Neuron (in vitro differentiated cells): ENCODE measurements at regions not wholly inside any gene's neighbourhood (a gene's known extent, or its start where the extent isn't known, plus 50 kb on each side); places are given as distances from the start of the nearest gene placed in this dataset.
"Not testable (repeated sequence)": the region's sequence is repeated elsewhere in the genome, so short reads cannot be mapped to it uniquely, and the experiment has no call there.

ENCODE experiments used
- H2AFZ ChIP-seq: one replicate; pipeline ENCODE4 v1.6.1; 2013; ENCODE audit warnings: low read depth, mild to moderate bottlenecking, inconsistent platforms, low read length, moderate library complexity
- H3K27me3 ChIP-seq: one replicate; pipeline ENCODE4 v1.6.1; 2013; ENCODE audit warnings: low read length; ENCODE audit not compliant: insufficient read depth
- H3K36me3 ChIP-seq: one replicate; pipeline ENCODE4 v1.6.1; 2013; ENCODE audit warnings: low read length; ENCODE audit not compliant: insufficient read depth
- H3K4me1 ChIP-seq: one replicate; pipeline ENCODE4 v1.6.1; 2013; ENCODE audit warnings: low read length; ENCODE audit not compliant: insufficient read depth
- H3K4me3 ChIP-seq: 2 replicates; pipeline ENCODE4 v1.5.1; 2013; ENCODE audit warnings: mild to moderate bottlenecking, low read length, moderate library complexity
- H3K9me3 ChIP-seq: one replicate; pipeline ENCODE4 v1.6.1; 2013; ENCODE audit warnings: low read length

DNA sequence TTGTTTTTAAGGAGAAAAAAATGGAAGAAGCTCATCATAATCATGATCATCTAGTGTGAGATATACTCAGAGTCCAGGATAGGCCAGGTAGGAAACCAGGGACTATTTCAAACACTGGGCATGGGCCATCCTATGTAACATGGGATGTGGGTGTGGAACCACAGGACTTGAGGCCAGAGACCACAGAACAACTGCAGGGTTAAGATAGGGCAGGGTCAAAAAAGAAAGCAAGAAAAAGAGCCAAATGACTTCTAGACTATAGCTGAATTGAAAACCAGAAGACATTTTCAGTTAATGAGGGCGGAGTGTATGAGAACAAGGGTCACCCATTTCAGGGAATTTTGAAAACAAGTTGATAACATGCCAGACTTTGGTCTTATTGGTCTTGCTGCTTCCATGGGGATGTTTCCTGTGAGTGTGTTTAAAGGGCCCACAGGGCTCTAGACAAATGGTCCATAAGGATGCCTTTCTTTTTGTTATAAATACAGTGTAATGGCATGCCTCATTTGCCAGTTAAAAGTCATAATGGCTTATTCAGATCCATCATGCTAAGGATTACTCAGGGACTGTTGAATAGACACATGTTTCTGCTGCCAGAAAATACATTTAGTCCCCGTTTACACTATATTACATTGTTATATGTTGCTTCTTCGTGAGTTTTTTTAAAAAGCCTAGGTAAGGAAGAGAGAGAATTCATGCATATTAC, 182.0 kb upstream of the C21orf91 start:
- Histone ChIP-seq H3K9me3 (no peaks in the 10 kb centered on the region), H3K27me3 (no peaks in the 10 kb centered on the region), H2AFZ (no peak overlapping the region), H3K4me3 (no peak overlapping the region), H3K4me1 (no peaks in the 10 kb centered on the region), H3K36me3 (no peaks in the 10 kb centered on the region)

DNA sequence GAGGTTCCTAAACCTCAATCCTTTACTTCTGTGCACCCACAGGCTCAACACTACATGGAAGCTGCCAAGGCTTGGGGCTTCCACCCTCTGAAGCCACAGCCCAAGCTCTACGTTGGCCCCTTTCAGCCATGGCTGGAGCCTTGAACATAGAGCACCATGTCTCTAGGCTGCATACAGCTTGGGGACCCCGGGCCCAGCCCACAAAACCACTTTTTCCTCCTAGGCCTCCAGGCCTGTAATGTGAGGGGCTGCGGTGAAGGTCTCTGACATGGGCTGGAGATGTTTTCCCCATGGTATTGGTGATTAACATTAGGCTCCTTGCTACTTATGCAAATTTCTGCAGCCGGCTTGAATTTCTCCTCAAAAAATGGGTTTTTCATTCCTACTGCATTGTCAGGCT, 179.4 kb upstream of the C21orf91 start:
- H2AFZ ChIP-seq, H3K36me3 ChIP-seq, H3K27me3 ChIP-seq, H3K4me3 ChIP-seq, H3K9me3 ChIP-seq, H3K4me1 ChIP-seq: not testable (repeated sequence)

DNA sequence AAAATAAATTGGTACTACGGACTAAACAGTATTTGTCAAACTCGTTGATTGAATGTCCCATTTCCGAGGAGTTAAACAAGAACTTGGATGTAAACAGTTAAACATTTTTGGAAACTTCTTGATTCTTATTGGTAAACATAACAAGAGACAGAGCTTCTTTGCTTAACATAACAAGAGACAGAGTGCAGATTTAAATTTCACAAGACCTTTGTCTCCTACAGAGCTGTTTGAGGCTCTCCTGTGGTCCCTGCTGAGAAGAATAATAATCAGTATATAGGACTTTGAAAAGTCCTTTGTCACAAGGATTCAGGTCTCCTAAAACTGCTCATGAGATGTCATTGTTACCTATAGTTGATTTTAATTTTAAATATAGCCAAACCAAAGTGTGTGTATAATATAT, 170.6 kb upstream of the C21orf91 start:
- H3K36me3 ChIP-seq, result no peaks in the 10 kb centered on the region
- no peaks in the 10 kb centered on the region for H3K9me3 ChIP-seq
- H3K4me3 ChIP-seq, result no peak overlapping the region
- peaks cover 14% of the 10 kb centered on the region for H3K4me1 ChIP-seq
- no peak overlapping the region for H2AFZ ChIP-seq
- H3K27me3 ChIP-seq, result no peaks in the 10 kb centered on the region

DNA sequence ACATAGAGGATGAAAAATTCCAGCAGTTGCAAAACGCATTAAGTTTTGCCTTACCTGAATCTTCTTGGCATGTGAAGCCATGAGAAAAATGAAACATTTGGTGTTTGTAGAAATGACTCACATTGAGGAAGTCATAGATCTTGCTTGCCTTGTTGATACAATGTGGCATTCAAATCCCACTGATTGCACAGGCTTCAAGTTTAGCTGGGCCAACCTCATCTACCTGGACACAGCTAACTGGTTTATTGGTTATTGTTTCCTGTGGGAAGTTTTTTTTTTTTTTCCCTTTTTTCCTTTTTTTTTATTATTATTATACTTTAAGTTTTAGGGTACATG, 168.9 kb upstream of the C21orf91 start:
- Histone ChIP-seq H3K4me3 (no peak overlapping the region), H3K4me1 (peaks cover 14% of the 10 kb centered on the region), H3K27me3 (no peaks in the 10 kb centered on the region), H3K36me3 (no peaks in the 10 kb centered on the region), H3K9me3 (no peaks in the 10 kb centered on the region), H2AFZ (no peak overlapping the region)

DNA sequence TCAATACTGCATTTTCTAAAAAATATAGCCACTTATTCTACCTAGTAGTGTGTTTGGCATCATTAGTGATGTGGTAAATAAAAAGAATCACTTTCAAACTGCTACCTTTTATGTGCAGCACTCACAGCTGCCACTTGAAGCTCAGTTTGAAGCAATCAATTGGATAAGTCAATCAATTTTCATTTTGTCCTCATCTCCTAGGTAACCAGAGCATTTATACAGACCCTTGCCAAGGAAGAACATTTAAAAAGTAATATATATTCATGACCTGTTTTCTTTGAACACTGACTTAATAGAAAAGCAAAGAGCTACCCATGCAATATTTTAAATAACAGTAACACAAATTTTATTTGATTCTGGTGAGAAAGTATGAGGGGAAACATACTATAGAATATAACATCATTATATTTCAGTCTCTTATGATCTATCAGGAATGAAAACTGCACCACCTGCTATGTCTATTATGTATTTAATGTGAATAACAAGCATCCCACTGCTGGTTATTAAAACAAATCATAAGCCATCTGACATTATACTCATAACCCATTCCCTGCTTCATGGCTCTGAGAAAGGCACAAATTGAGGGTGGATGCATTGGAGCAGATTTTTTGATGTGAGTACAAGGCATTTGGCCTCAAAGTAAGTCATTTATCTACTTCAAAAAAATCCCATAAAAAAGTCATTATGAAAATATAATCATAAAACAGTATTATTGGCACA, 168.4 kb upstream of the C21orf91 start:
- Histone ChIP-seq H3K4me1 (peaks cover 14% of the 10 kb centered on the region), H3K4me3 (no peak overlapping the region), H3K36me3 (no peaks in the 10 kb centered on the region), H3K9me3 (no peaks in the 10 kb centered on the region), H3K27me3 (no peaks in the 10 kb centered on the region), H2AFZ (peak overlapping the region; percentile 36)

DNA sequence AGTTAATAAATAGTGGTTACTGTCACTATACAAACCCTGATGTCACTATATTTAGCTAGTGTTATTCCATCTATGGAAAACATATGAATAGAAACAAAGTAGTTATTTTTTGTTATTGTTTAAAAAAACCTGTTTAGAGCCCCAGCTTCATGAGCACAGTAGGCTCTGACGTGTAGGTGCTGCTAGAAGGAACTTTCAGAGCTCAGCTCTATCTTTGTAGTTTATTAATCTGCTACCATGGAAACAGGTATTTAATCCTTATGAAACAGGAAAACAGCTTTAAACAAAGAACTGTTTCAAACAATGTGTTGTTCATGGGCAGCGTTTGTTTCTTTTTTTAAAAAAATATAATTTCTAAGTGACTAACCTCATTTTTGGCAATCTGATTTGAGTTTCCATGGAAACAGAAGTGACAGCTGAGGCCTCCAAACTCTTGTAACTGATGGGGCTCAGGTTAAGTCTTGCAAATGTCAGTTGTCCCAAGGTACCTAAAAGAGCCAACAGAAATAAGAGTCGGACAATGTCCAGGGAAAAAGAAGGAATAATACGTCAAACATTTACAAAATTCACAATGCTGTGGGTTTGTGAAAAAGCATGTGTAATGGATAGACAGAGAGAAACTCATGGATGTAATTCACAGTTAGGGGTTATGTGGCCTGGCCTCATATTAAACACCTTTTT, 162.0 kb upstream of the C21orf91 start:
- Histone ChIP-seq H3K4me3 (no peak overlapping the region), H3K4me1 (peaks cover 9% of the 10 kb centered on the region), H3K36me3 (no peaks in the 10 kb centered on the region), H2AFZ (no peak overlapping the region), H3K9me3 (no peaks in the 10 kb centered on the region), H3K27me3 (no peaks in the 10 kb centered on the region)

DNA sequence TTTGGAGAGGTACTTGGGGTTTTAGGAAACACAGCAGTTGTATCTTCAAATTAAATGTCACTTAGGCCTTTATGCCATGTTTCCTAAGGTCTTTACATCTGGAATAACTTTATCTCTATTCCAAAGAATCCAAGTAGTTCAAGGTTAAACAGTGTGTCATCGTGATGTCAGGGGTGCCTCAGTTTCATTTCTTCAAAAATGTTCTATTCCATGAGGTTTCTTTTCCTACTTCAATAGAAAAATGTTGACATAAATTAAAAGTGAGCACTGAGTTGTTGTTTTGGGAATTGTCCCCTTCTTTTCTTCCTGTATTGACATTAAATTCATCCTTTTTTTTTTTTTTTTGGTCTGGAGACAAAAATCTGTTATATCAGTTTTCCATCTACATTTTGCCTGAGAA, 160.6 kb upstream of the C21orf91 start:
- H2AFZ ChIP-seq, result no peak overlapping the region
- no peak overlapping the region for H3K4me3 ChIP-seq
- H3K9me3 ChIP-seq, result no peaks in the 10 kb centered on the region
- no peaks in the 10 kb centered on the region for H3K27me3 ChIP-seq
- H3K36me3 ChIP-seq, result no peaks in the 10 kb centered on the region
- peaks cover 9% of the 10 kb centered on the region for H3K4me1 ChIP-seq

DNA sequence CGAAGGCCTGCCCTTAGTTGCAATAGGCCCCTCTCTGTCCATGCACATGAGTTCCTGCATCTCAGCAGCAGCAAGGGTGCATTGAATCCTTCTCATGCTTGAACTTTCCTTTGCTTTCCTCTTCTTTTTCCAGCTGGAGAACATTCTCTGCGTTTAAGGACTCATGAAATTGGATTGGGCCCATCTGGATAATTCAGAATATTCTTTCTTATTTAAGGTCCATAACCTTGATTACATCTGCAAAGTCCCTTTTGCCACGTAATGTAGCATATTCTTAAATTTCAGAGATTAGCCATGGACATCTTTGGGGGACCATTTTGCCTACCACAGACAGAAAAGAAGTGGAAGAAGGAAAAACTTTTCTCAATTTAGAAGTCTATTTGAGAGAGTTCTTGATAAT, 159.7 kb upstream of the C21orf91 start:
- no peaks in the 10 kb centered on the region for H3K27me3 ChIP-seq
- H3K4me1 ChIP-seq, result peaks cover 9% of the 10 kb centered on the region
- H3K9me3 ChIP-seq, result no peaks in the 10 kb centered on the region
- H3K36me3 ChIP-seq, result no peaks in the 10 kb centered on the region
- H3K4me3 ChIP-seq, result no peak overlapping the region
- H2AFZ ChIP-seq, result no peak overlapping the region

DNA sequence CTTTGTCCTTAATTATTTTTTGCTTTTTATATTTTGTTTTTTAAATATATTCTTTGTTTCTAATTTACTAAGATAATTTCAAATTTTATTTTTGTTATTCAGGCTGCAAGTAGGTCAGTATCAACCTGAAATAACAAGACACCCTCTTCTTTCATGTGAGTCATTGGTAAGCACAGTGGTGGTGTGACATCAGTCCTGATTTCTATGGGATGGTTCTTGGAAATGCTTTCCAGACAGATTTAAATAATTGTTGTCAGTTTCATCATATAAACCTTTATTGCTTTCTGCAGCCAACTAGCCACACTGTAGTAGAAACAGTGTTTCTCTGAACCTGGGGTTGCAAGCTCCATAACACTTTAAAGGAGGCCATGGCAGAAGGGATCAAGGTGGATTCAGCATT, 157.5 kb upstream of the C21orf91 start:
- H3K9me3 ChIP-seq, result no peaks in the 10 kb centered on the region
- no peak overlapping the region for H2AFZ ChIP-seq
- no peaks in the 10 kb centered on the region for H3K36me3 ChIP-seq
- no peaks in the 10 kb centered on the region for H3K27me3 ChIP-seq
- H3K4me3 ChIP-seq, result no peak overlapping the region
- H3K4me1 ChIP-seq, result peaks cover 8% of the 10 kb centered on the region

DNA sequence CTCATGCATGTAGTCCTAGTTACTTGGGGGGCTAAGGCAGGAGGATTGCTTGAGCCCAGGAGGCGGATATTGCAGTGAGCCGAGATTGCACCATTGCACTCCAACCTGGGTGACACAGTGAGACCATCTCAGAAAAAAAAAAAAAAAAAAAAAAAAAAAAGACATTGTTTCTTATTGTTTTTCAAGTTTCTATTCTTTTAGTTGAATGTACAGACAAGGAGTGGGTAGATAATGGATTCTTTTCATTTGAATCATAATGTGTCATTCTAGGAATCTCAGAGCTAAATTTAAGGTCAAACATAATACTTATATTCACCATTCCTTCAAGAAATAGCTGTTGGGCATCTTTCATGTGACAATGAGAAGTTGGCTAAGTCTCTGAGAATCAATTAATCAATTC, 157.0 kb upstream of the C21orf91 start:
- Histone ChIP-seq H3K4me3 (no peak overlapping the region), H3K36me3 (no peaks in the 10 kb centered on the region), H3K27me3 (no peaks in the 10 kb centered on the region), H3K4me1 (peaks cover 2% of the 10 kb centered on the region), H2AFZ (no peak overlapping the region), H3K9me3 (no peaks in the 10 kb centered on the region)

DNA sequence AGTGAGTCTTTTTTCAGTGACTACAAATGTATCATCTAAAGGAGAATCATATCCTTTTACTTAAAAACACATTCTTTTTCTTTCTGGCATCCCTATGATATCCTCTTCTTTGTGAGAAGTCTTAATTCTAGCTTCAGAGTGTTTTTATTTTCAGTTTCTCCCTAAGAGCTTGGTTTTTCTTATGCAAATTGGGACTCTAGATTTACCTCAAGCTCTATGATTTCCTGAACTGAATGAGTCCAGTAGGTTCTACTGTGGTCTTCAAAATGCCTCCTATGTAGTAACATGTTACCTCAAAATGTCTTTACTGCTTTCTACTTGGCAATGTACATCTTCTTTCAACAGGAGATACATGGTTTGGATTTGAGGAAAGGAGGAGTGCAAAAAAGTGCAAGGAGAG, 148.2 kb upstream of the C21orf91 start:
- Histone ChIP-seq H3K27me3 (no peaks in the 10 kb centered on the region), H3K36me3 (no peaks in the 10 kb centered on the region), H2AFZ (no peak overlapping the region), H3K4me3 (no peak overlapping the region), H3K9me3 (no peaks in the 10 kb centered on the region), H3K4me1 (no peaks in the 10 kb centered on the region)

DNA sequence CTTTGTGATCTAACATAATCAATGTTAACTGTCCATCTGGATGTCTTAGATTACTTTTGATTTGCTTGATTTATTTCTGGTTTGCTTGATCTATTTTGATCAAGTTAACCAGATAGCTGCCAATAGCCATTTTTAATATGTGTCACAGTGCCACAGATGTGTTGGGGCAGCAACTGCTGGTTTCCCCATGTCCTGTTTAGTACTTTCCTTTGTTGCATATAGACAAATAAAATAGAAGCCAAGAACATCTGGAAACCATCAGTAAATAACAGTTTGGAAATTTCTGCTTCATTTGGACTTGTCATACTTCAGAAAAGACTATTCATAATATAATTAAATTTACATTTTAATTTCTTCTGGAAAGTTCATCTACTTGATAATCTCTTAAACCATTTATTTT, 145.6 kb upstream of the C21orf91 start:
- H3K27me3 ChIP-seq, result no peaks in the 10 kb centered on the region
- no peak overlapping the region for H3K4me3 ChIP-seq
- no peaks in the 10 kb centered on the region for H3K4me1 ChIP-seq
- no peaks in the 10 kb centered on the region for H3K9me3 ChIP-seq
- no peak overlapping the region for H2AFZ ChIP-seq
- H3K36me3 ChIP-seq, result no peaks in the 10 kb centered on the region

DNA sequence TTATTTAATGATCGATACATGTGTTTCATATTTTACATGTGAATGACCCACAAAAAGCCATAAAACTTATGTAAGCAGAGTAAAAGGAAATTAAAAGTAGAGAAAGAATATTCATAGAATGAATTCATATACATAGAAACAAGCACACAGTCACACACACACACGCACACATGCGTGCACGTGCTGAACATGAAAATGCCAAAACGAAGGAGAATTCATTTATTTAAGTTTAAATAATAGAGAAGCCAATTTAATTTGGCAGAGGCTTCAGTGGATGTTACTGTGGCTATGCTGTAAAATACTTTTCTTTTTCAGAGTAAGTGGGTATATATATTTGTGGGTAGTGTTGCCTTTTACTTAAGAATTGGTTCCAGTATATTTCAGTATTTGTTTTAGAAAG, 145.0 kb upstream of the C21orf91 start:
- Histone ChIP-seq H3K9me3 (no peaks in the 10 kb centered on the region), H3K36me3 (no peaks in the 10 kb centered on the region), H3K27me3 (no peaks in the 10 kb centered on the region), H2AFZ (no peak overlapping the region), H3K4me3 (no peak overlapping the region), H3K4me1 (no peaks in the 10 kb centered on the region)
